Vagina (tissue), 2 donors: ENCODE measurements at regions not wholly inside any gene's neighbourhood (a gene's known extent, or its start where the extent isn't known, plus 50 kb on each side); places are given as distances from the start of the nearest gene placed in this dataset.
A peak's percentile ranks its signal among the peaks of the same experiment; 100 is the strongest.

Source experiments
- DNase-seq, 2 donors: peaks; one replicate each; pipeline ENCODE4 v3.0.0-alpha.2; 2017; ENCODE audit errors: extremely low spot score in 2 of 2
- H3K27ac ChIP-seq: fragments of 200-600 bp; sonication (generic); one replicate; pipeline ENCODE4 v1.5.1; 2019
- H3K27me3 ChIP-seq: fragments of 200-600 bp; sonication (generic); one replicate; pipeline ENCODE4 v1.5.1; 2019
- H3K36me3 ChIP-seq, 2 donors: fragments of 200-600 bp; sonication (generic); one replicate each; pipeline ENCODE4 v1.5.1; 2017 to 2019
- H3K4me1 ChIP-seq: fragments of 200-600 bp; sonication (generic); one replicate; pipeline ENCODE4 v1.5.1; 2019
- H3K4me3 ChIP-seq, 2 donors: fragments of 200-600 bp; sonication (generic); 1 replicate in 1 of 2; 2 replicates in 1 of 2; pipeline ENCODE4 v1.5.1; 2016 to 2019
- H3K9me3 ChIP-seq: fragments of 200-600 bp; sonication (generic); one replicate; pipeline ENCODE4 v1.5.1; 2019
- CTCF ChIP-seq, 3 experiments: fragments of 450-650 bp in 2 of 3; fragments of 200-600 bp in 1 of 3; sonication (generic) in 1 of 3; IDR thresholded peaks; one replicate each; pipeline ENCODE4 v1.5.1; 2017 to 2019; ENCODE audit warnings: antibody characterized with exemption in 3 of 3, mild to moderate bottlenecking in 2 of 3, moderate library complexity in 2 of 3
- POLR2A ChIP-seq, 2 donors: fragments of 450-650 bp; IDR thresholded peaks; one replicate each; pipeline ENCODE4 v1.6.1; 2017; ENCODE audit warnings: antibody characterized with exemption in 2 of 2, mild to moderate bottlenecking in 2 of 2, moderate library complexity in 2 of 2
- POLR2AphosphoS5 ChIP-seq, 2 donors: sonication (generic); formaldehyde crosslinking; IDR thresholded peaks; one replicate each; pipeline ENCODE4 v1.9.0; 2017; ENCODE audit warnings: antibody characterized with exemption in 2 of 2, mild to moderate bottlenecking in 2 of 2, low read depth in 1 of 2; ENCODE audit not compliant: insufficient read depth in 1 of 2
- intact Hi-C: fragments of 100-400 bp; cut with DNase I; formaldehyde crosslinking; loops from one replicate; pipeline ENCODE4 v1.15.1; 2023

DNA sequence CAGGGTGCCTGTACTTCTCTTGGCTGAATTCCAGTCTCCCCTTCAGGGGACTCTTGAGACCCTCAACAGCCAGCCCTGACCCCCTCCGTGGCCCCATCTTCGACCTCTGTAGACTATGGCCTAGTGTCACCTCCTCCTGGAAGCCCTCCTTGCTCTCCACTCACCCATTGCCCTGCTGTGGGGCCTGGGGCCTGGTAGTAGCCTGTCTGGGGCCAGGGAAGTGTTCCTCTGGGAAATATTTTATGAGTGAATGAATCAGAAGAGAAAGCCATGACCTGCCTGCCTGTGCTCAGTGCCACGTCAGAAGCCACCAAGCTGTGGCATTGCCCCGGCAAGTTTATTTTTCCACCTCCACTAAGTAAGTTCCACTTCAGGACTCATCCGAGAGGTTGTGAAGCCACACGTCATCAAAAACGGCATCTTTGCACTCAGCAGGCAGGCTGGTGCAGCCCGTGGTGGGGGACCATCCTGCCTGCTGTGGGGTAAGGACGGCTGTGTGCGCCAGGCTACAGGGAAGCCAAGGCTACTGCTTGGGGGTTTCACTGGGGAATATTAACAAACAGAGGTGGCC lies 59.6 kb upstream of the PPARA start:
- Histone ChIP-seq H3K36me3 (peaks cover 0 to 22% of the 10 kb centered on the region in 2 donors), H3K4me3 (peak overlapping the region in 1 of 2 donors; percentile 45), H3K27me3 (no peaks in the 10 kb centered on the region), H3K4me1 (peaks cover 100% of the 10 kb centered on the region), H3K9me3 (no peaks in the 10 kb centered on the region), H3K27ac (peak overlapping the region; percentile 100)
- no peak for DNase-seq
- intact Hi-C loops: no loop called here
- peak in 1 of 2 donors; percentile 32 for TF ChIP-seq POLR2AphosphoS5 (IDR thresholded peaks at IDR 0.05; ENCODE audit: insufficient read depth in 1 of 2, low read depth in 1 of 2)
- TF ChIP-seq POLR2A (IDR thresholded peaks at IDR 0.05): no peak

DNA sequence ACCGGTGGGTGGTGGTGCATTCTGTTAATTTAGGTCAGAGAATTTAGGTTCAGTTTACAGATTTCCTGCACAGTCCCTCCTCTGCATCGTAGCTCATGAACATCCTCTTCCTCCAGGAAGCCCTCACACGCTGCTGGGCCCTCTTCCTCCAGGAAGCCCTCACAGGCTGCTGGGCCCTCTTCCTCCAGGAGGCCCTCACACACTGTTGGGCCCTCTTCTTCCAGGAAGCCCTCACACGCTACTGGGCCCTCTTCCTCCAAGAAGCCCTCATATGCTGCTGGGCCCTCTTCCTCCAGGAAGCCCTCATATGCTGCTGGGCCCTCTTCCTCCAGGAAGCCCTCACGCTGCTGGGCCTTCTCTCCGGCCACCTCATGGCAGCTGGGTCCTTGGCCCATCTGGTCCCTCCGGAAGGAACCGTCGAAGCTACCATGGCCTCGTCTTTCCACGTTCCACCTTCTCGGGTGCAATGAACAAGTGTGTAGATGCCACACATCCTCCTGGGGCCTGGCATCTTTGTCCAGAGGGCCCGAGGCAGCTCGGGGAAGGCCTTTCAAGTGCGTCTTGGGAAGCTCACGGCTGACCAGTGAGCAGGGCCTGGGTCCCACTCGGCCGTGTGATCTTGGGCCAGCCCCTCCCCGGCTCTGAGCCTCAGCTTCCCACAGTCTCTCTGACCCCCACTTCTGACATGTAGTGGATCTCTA lies 58.9 kb upstream of the PPARA start:
- Histone ChIP-seq H3K9me3 (no peaks in the 10 kb centered on the region), H3K36me3 (peaks cover 0 to 22% of the 10 kb centered on the region in 2 donors), H3K27ac (peak overlapping the region; percentile 100), H3K4me3 (no peak overlapping the region), H3K4me1 (peaks cover 100% of the 10 kb centered on the region), H3K27me3 (no peaks in the 10 kb centered on the region)
- no peak for DNase-seq
- TF ChIP-seq POLR2AphosphoS5 (IDR thresholded peaks at IDR 0.05; ENCODE audit: insufficient read depth in 1 of 2, low read depth in 1 of 2) (no peak), POLR2A (IDR thresholded peaks at IDR 0.05) (no peak), CTCF (IDR thresholded peaks at IDR 0.05) (no peak)
- intact Hi-C loops: no loop called here

DNA sequence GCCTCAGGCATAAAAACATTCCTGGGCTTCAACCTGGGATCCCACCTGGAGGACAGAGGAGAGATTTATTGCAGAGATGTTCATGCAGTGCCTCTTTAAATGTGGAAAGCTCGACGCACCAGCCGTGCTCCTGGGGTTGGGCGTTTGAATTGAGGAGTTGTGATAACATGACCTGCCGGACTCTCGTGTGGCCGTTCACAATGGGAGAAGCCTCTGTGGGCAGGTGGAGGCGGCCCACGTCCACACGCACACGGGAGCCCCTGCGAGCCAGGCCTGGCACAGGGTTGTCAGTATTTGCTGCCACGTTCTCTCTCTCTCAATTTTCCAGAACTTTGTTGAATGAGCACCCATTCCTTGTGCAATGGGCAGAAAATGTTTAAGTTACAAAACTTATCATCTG lies 58.3 kb upstream of the PPARA start:
- DNase-seq: no peak
- no peak for TF ChIP-seq POLR2A (IDR thresholded peaks at IDR 0.05)
- no peak for TF ChIP-seq POLR2AphosphoS5 (IDR thresholded peaks at IDR 0.05; ENCODE audit: insufficient read depth in 1 of 2, low read depth in 1 of 2)
- no peak for TF ChIP-seq CTCF (IDR thresholded peaks at IDR 0.05)
- Histone ChIP-seq H3K4me1 (peaks cover 100% of the 10 kb centered on the region), H3K4me3 (peak overlapping the region in 1 of 2 donors; percentile 2), H3K27ac (peak overlapping the region; percentile 100), H3K9me3 (no peaks in the 10 kb centered on the region), H3K36me3 (peaks cover 0 to 22% of the 10 kb centered on the region in 2 donors), H3K27me3 (no peaks in the 10 kb centered on the region)
- intact Hi-C loops: no loop called here

GRCh38 chr22:46092670-46093410 lies 57.5 kb upstream of the PPARA start:
- no peak for TF ChIP-seq CTCF (IDR thresholded peaks at IDR 0.05)
- no peak for TF ChIP-seq POLR2AphosphoS5 (IDR thresholded peaks at IDR 0.05; ENCODE audit: insufficient read depth in 1 of 2, low read depth in 1 of 2)
- no peak for TF ChIP-seq POLR2A (IDR thresholded peaks at IDR 0.05)
- peaks cover 0 to 20% of the 10 kb centered on the region in 2 donors for H3K36me3 ChIP-seq
- intact Hi-C loops: no loop called here

GRCh38 chr22:46093796-46094195 lies 56.5 kb upstream of the PPARA start:
- H3K9me3 ChIP-seq: no peaks in the 10 kb centered on the region
- TF ChIP-seq POLR2A (IDR thresholded peaks at IDR 0.05): no peak
- no peak for TF ChIP-seq POLR2AphosphoS5 (IDR thresholded peaks at IDR 0.05; ENCODE audit: insufficient read depth in 1 of 2, low read depth in 1 of 2)
- no peak for TF ChIP-seq CTCF (IDR thresholded peaks at IDR 0.05)
- H3K36me3 ChIP-seq: peaks cover 0 to 30% of the 10 kb centered on the region in 2 donors
- no peak for DNase-seq
- peak overlapping the region in 1 of 2 donors; percentile 2 for H3K4me3 ChIP-seq
- peak overlapping the region; percentile 100 for H3K27ac ChIP-seq
- H3K27me3 ChIP-seq: no peaks in the 10 kb centered on the region
- peaks cover 100% of the 10 kb centered on the region for H3K4me1 ChIP-seq
- intact Hi-C loops: no loop called here

More at GRCh38 chr22:46092670-46093410, 57.5 kb upstream of the PPARA start:
- Histone ChIP-seq H3K27me3 (no peaks in the 10 kb centered on the region), H3K4me1 (peaks cover 100% of the 10 kb centered on the region), H3K27ac (peak overlapping the region; percentile 100), H3K4me3 (peak overlapping the region in 1 of 2 donors; percentile 2), H3K9me3 (no peaks in the 10 kb centered on the region)
- no peak for DNase-seq
